Adrenal gland (tissue), 9 donors: ENCODE measurements at regions not wholly inside any gene's neighbourhood (a gene's known extent, or its start where the extent isn't known, plus 50 kb on each side); places are given as distances from the start of the nearest gene placed in this dataset.
A peak's percentile ranks its signal among the peaks of the same experiment; 100 is the strongest.

Experiments used
- DNase-seq, 7 donors: peaks; one replicate each; pipeline ENCODE4 v3.0.0-alpha.2; 2019 to 2020
- H3K27ac ChIP-seq, 5 donors: fragments of 200-600 bp; sonication (generic) in 4 of 5; 1 replicate in 3 of 5; 2 replicates in 2 of 5; pipeline versions ENCODE4 v1.5.1 to v1.8.0; 2016 to 2020; ENCODE audit warnings: mild to moderate bottlenecking in 1 of 5
- H3K27me3 ChIP-seq: fragments of 200-600 bp; 2 replicates; pipeline ENCODE4 v1.8.0; 2021
- H3K36me3 ChIP-seq, 2 donors: fragments of 200-600 bp; replicated peaks in 1 of 2; 1 replicate in 1 of 2; 2 replicates in 1 of 2; pipeline versions ENCODE4 v1.5.1 to v1.8.0; 2018 to 2022
- H3K4me1 ChIP-seq, 2 donors: fragments of 200-600 bp; replicated peaks in 1 of 2; 1 replicate in 1 of 2; 2 replicates in 1 of 2; pipeline versions ENCODE4 v1.5.1 to v1.8.0; 2018 to 2021
- H3K4me3 ChIP-seq, 4 donors: fragments of 200-600 bp; sonication (generic) in 3 of 4; one replicate each; pipeline ENCODE4 v1.5.1; 2016 to 2018
- H3K9me3 ChIP-seq, 3 donors: fragments of 200-600 bp; sonication (generic) in 1 of 3; replicated peaks in 1 of 3; 1 replicate in 2 of 3; 2 replicates in 1 of 3; pipeline versions ENCODE4 v1.5.1 to v1.8.0; 2016 to 2021
- CTCF ChIP-seq, 6 experiments: fragments of 450-650 bp in 4 of 6; fragments of 200-600 bp in 2 of 6; sonication (generic) in 1 of 6; IDR thresholded peaks; 1 replicate in 5 of 6; 2 replicates in 1 of 6; pipeline versions ENCODE4 v1.5.1 to v1.8.0; 2016 to 2021; ENCODE audit warnings: antibody characterized with exemption in 6 of 6, mild to moderate bottlenecking in 2 of 6, moderate library complexity in 1 of 6
- POLR2A ChIP-seq, 2 donors: fragments of 450-650 bp; IDR thresholded peaks; one replicate each; pipeline ENCODE4 v1.6.1; 2017; ENCODE audit warnings: antibody characterized with exemption in 2 of 2, mild to moderate bottlenecking in 2 of 2, moderate library complexity in 1 of 2
- WGBS, 4 donors: extraction: QIAGEN DNeasy Blood & Tissue Kit in 2 of 4; methylation state at CpG; one replicate each; pipeline versions ENCODE4 v1.1.5 to v1.1.7; 2013 to 2017; 5-methylcytosine and 5-hydroxymethylcytosine counted together
- intact Hi-C, 2 donors: fragments of 100-400 bp; cut with DNase I; formaldehyde crosslinking; loops; one replicate each; pipeline versions ENCODE4 v1.14.1 to v1.15.0; 2022 to 2023
- donor health status: healthy with polysubstance abuse.
- donor health status: Bipolar disorder and iron deficiency.
- donor health status: DM: yes; HTN: yes; CAD: no.
- donor health status: DM: no; HTN: no; CAD: no.
- donor health status: DM: no; HTN: no; CAD: no.

GRCh38 chr12:58416236-58416635 is 474.9 kb downstream of the ATP23 start:
- peak in 2 of 7 donors; percentile 12 to 29 for DNase-seq
- 60 to 77% (median 64%) methylated on average over 2 of the region's 2 CpGs for WGBS, 4 donors
- Histone ChIP-seq H3K27ac (no peak overlapping the region), H3K36me3 (no peaks in the 10 kb centered on the region), H3K4me3 (no peak overlapping the region), H3K4me1 (peaks cover 0 to 25% of the 10 kb centered on the region in 2 donors), H3K9me3 (no peaks in the 10 kb centered on the region), H3K27me3 (no peaks in the 10 kb centered on the region)
- intact Hi-C loops, result no loop called here
- TF ChIP-seq POLR2A (IDR thresholded peaks at IDR 0.05) (no peak), CTCF (IDR thresholded peaks at IDR 0.05) (no peak)

- no peak for DNase-seq
- H3K27me3 ChIP-seq, result no peaks in the 10 kb centered on the region
- TF ChIP-seq POLR2A (IDR thresholded peaks at IDR 0.05) (no peak), CTCF (IDR thresholded peaks at IDR 0.05) (no peak)
- 91 to 94% (median 92%) methylated on average over 9 to 13 of the region's 13 CpGs for WGBS, 4 donors
- intact Hi-C loops, result no loop called here
- no peaks in the 10 kb centered on the region for H3K36me3 ChIP-seq
- no peaks in the 10 kb centered on the region for H3K9me3 ChIP-seq
- H3K4me1 ChIP-seq, result peaks cover 0 to 3% of the 10 kb centered on the region in 2 donors
- H3K27ac ChIP-seq, result no peak overlapping the region
- H3K4me3 ChIP-seq, result no peak overlapping the region
Observed at GRCh38 chr12:58419196-58419760, 477.9 kb downstream of the ATP23 start.

GRCh38 chr12:58419905-58420304 is 478.5 kb downstream of the ATP23 start:
- WGBS, 4 donors, result 55 to 73% (median 61%) methylated on average over 1 of the region's 1 CpG
- Histone ChIP-seq H3K4me1 (peaks cover 4 to 8% of the 10 kb centered on the region in 2 donors), H3K27ac (no peak overlapping the region), H3K36me3 (no peaks in the 10 kb centered on the region), H3K4me3 (no peak overlapping the region), H3K9me3 (no peaks in the 10 kb centered on the region), H3K27me3 (no peaks in the 10 kb centered on the region)
- intact Hi-C loops, result no loop called here
- no peak for TF ChIP-seq CTCF (IDR thresholded peaks at IDR 0.05)
- TF ChIP-seq POLR2A (IDR thresholded peaks at IDR 0.05), result no peak
- DNase-seq, result no peak

GRCh38 chr12:58420503-58420902 is 479.1 kb downstream of the ATP23 start:
- Histone ChIP-seq H3K9me3 (no peaks in the 10 kb centered on the region), H3K36me3 (no peaks in the 10 kb centered on the region), H3K4me3 (no peak overlapping the region), H3K4me1 (peaks cover 8 to 14% of the 10 kb centered on the region in 2 donors), H3K27me3 (no peaks in the 10 kb centered on the region), H3K27ac (no peak overlapping the region)
- DNase-seq, result no peak
- TF ChIP-seq POLR2A (IDR thresholded peaks at IDR 0.05) (no peak), CTCF (IDR thresholded peaks at IDR 0.05) (no peak)
- WGBS, 4 donors, result 56 to 70% (median 62%) methylated on average over 4 of the region's 4 CpGs
- intact Hi-C loops, result no loop called here
